HuH-7 (cell line): ENCODE measurements at regions not wholly inside any gene's neighbourhood (a gene's known extent, or its start where the extent isn't known, plus 50 kb on each side); places are given as distances from the start of the nearest gene placed in this dataset.
"Not testable (repeated sequence)": the region's sequence is repeated elsewhere in the genome, so short reads cannot be mapped to it uniquely, and the experiment has no call there.

Experiments used
- DNase-seq: peaks from one replicate; pipeline ENCODE4 v3.0.0; 2011; ENCODE audit warnings: low spot score

- not testable (repeated sequence) for DNase-seq
Measured at GRCh38 chr15:85196697-85197096, 183.7 kb upstream of the AKAP13 start.

DNA sequence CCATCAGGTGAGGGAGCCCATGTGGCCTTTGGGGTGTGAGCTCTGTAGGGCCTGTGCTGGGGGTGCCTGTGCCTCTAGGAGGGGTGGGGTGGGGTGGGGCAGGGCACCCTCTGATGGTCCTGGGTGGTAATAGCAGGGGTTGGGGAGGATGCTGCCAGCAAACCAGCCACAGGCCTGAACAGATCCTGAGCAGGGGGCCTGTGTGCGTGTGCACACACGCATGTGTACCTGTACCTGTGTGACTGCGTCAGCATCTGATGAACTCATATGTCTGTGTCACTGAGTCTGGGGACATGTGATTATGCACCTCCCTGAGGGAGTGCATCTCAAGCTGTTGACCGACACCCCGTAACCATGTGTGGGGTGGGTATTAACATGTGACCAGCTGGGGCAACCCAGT is 182.8 kb upstream of the AKAP13 start:
- not testable (repeated sequence) for DNase-seq

- DNase-seq = not testable (repeated sequence)
Measured at GRCh38 chr15:85198432-85198831, 182.0 kb upstream of the AKAP13 start.

DNA sequence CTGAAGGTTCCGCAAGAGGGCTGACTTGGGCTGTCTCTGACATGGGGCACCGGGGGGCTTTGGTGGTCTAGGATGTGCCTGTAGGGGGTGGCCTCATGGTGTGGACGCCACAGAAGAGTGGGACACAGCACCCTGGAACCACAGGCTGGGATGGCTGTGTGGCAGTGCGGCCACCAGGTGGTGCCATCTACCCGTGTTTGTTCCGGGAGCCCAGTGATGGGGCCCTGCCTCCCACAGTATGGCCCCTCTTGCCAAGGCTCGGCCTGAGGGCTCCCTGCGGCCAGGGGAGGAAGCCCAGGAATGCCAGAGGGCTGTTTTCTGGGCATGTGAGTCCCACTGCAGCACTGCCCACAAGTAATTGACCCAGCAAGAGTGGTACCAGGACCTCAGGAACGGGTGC is 180.2 kb upstream of the AKAP13 start:
- not testable (repeated sequence) for DNase-seq

- DNase-seq = not testable (repeated sequence)
Measured at GRCh38 chr15:85201118-85201793, 179.1 kb upstream of the AKAP13 start.

DNA sequence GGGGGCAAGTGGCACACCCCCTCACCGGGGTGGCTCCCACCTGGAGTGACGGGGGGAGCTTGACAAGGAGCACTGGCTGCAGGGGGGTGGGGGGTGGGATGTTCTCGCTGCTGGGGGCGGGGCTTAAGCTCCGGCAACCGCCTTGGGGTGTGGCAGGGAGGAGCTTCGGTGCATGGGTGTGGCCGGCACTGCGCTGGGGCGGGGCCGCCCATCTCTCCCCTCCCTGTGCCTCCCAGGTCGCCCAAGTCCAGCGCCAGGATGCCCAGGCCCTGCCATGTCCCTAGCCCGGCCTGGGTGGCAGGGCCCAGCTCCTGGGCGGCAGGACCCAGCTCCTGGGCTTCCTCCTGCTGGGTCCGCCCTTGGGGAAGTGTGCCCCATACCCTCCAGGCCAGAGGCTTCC is 175.9 kb upstream of the AKAP13 start:
- not testable (repeated sequence) for DNase-seq

DNA sequence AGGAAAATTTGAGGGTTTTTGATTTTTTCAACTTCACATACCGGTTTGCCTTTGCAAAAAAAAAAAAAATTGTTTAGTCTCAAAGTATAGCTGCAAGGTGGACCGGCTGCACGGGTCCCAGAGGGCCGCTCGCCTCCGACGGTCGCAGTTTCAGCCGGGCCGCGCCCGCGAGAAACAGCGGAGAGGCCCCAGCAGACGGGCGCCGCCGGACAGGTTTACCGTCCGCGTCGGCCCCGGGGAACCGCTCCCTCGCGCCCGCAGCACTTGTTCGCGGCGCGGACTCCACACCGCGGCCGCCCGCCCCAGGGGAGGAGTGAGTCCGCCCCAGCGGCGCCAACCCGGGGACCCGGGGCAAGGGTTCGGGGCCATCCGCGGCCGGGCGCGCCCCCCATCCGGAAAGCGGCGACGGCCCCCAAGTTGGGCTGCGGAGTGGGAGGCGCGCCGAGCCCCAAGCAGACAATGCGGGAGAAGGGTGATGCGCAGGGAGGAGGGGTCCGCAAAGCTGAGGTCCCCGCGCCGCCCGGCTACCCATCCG is 146.5 kb upstream of the AKAP13 start:
- not testable (repeated sequence) for DNase-seq

- not testable (repeated sequence) for DNase-seq
Measured at GRCh38 chr15:85234450-85235196, 145.8 kb upstream of the AKAP13 start.

- not testable (repeated sequence) for DNase-seq
Measured at GRCh38 chr15:85244056-85244455, 136.3 kb upstream of the AKAP13 start.

DNA sequence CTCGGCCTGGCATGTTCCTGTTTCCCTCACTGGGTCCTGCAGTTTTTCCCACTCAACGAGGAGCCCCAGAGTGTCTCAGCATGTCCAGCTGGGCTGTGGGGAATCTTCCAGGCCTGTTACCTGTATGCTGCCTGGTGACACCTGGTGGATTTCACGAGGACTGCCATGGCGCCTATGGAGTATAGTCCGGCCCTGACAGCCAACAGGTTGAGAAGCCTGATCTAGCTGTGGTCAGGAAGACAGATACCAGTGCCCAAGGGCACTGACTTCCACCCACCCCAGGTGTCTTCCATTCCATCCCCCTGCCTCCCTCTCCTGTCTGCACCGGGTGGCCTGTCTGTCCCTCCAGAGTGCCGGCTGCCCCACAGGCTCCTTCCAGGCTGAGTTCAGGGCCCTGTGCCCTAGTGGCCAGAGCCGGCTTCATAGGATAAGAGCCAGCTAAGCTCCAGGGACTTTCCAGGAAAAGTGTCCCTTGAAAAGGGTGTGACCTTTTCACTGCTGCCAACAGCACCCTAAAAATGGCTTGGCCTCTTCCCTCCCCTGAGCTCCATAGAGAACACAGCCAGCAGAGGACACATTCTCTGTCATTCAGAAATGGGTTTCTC is 129.4 kb upstream of the AKAP13 start:
- DNase-seq = not testable (repeated sequence)

- DNase-seq = not testable (repeated sequence)
Measured at GRCh38 chr15:85253196-85253915, 127.0 kb upstream of the AKAP13 start.

DNA sequence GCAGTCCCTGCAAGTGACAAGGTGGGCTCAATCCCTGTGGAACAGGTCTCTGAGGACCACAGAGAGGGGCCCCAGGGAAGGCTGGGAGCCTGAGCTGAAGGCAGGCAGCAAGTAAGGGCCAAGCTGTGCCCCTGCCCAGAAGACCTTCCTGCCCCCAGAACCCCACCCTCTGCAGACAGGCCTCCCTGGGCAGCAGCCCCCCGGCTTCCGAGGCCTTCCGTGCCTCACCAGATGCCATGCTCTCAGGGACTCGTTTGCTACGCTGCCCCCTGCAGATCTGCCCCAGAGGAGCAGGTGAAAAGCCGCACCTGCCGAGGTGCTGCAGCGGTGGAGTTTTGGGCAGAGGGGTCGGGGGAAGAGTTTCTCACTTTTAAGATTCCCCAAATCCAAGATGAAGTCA is 125.4 kb upstream of the AKAP13 start:
- DNase-seq = not testable (repeated sequence)

GRCh38 chr15:85255502-85255901 is 124.9 kb upstream of the AKAP13 start:
- not testable (repeated sequence) for DNase-seq

GRCh38 chr15:85256009-85256997 is 124.1 kb upstream of the AKAP13 start:
- peak; percentile 32 for DNase-seq

DNA sequence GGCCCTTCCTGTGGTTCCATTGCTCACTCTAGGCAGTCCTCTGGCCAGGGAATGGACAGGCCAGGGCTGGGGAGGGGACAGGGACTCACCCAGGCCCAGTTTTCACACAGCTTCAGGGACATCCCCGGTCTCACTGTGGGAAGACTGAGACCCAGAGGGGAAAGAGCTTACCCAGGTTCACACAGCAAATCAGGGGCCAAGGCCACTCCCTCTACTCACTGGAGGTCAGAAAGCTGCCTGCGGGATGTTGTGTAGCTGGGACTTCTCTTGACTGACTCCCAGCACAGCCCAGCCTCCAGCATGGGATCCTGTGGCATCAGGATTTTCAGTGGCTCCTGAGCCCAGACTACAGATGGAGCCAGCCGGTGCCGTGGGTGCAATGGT is 122.3 kb upstream of the AKAP13 start:
- DNase-seq = not testable (repeated sequence)

DNA sequence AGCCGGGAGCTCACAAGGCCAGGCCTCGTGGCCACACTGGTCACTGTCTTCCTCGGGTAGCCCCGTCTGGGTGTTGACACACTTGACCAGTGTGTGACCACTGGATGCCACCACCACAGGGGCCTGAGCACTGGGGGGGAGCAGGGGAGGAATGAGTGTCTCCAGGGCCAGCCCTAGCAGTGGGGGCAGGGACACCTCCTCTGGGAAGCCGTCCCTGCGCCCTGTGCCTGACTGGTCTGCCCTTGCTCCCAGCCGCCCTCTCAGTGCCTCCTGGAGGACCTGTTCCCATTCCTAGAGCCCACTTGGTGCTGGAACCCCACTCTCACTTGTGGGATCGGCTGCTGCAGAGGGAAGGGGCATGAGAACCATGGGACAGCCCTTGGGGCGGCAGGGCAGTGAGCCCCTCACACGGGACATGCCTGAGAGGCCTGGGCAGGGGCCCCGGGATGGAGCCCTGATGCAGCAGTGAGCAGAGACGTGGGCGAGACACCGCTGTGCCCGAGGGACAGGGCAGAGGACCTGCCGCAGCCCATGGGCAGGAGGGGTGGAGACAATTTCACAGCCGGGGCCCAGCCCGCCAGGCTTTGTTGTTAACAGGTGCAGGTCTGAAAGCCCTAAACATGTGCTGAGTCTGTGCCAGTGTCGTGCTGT is 121.7 kb upstream of the AKAP13 start:
- not testable (repeated sequence) for DNase-seq

DNA sequence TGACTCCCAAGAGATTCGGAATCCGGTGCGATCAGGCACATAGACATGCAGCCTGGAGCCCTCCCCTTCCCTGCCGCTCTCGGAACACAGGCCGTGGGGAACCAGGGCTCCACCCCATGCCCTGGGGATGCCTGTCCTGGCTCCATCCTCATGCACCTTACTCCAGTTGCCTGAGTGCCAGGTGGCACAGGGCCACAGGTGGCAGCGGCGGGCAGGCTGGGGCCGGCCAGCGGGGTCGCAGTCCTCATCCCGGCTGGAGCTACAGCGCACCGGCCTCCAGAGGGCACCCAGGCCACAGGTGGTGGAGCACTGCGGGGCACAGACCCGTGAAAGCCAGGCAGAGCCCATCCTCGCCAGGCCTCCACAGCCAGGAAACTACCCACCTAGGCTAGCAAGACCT is 119.9 kb upstream of the AKAP13 start:
- not testable (repeated sequence) for DNase-seq

- not testable (repeated sequence) for DNase-seq
Measured at GRCh38 chr15:85262461-85263055, 117.8 kb upstream of the AKAP13 start.

GRCh38 chr15:85263842-85264440 is 116.5 kb upstream of the AKAP13 start:
- not testable (repeated sequence) for DNase-seq
